T-helper 2 cell (primary cell): ENCODE measurements at regions not wholly inside any gene's neighbourhood (a gene's known extent, or its start where the extent isn't known, plus 50 kb on each side); places are given as distances from the start of the nearest gene placed in this dataset.
"Not testable (repeated sequence)": the region's sequence is repeated elsewhere in the genome, so short reads cannot be mapped to it uniquely, and the experiment has no call there.

Experiments
- DNase-seq, 5 experiments: peaks; one replicate each; pipeline versions ENCODE4 v3.0.0 to v3.0.0-alpha.2; 2012 to 2022

GRCh38 chrY:10627116-10627515, 1099.4 kb downstream of the TSPY10 start:
- DNase-seq, result peak in 1 of 5 experiments; percentile 74

DNA sequence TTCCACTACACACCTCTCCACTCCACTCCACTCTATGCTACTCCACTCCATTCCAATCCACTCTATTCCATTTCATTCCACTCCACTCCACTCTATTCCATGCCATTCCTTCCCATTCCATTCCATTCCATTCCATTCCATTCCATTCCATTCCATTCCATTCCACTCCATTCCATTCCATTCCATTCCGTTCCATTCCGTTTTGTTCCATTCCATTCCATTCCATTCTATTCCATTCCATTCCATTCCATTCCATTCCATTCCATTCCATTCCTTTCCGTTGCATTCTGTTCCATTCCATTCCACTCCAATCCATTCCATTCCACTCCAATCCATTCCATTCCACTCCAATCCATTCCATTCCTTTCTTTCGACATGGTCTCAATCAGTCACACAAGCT, 1121.1 kb downstream of the TSPY10 start:
- not testable (repeated sequence) for DNase-seq

GRCh38 chrY:10657120-10657519, 1129.4 kb downstream of the TSPY10 start:
- DNase-seq, result not testable (repeated sequence)

DNA sequence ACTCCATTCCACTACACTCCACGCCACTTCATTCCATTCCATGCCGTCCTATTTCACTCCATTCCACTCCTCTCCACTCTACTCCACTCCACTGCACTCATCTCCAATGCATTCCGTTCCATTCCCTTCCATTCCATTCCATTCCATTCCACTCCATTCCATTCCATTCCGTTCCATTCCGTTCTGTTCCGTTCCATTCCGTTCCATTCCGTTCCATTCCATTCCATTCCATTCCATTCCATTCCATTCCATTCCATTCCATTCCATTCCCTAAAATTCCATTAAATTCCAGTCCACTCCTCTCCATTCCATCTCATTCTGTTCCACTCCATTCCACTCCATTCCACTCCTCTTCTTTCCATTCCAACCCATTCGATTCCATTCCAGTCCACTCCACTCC, 1139.1 kb downstream of the TSPY10 start:
- DNase-seq, result no peak

- DNase-seq, result no peak
Measured at GRCh38 chrY:10686414-10686813, 1158.7 kb downstream of the TSPY10 start.
